Testis (tissue), 2 donors: ENCODE measurements at regions not wholly inside any gene's neighbourhood (a gene's known extent, or its start where the extent isn't known, plus 50 kb on each side); places are given as distances from the start of the nearest gene placed in this dataset.
"Not testable (repeated sequence)": the region's sequence is repeated elsewhere in the genome, so short reads cannot be mapped to it uniquely, and the experiment has no call there.

Experiments
- DNase-seq: peaks from one replicate; pipeline ENCODE4 v3.0.0-alpha.2; 2019
- H3K27ac ChIP-seq, 2 donors: fragments of 200-600 bp; sonication (generic); one replicate each; pipeline ENCODE4 v1.5.1; 2019
- H3K27me3 ChIP-seq: fragments of 200-600 bp; sonication (generic); one replicate; pipeline ENCODE4 v1.5.1; 2019
- H3K36me3 ChIP-seq: fragments of 200-600 bp; sonication (generic); one replicate; pipeline ENCODE4 v1.5.1; 2017; ENCODE audit warnings: low read depth; ENCODE audit errors: missing control alignments
- H3K4me1 ChIP-seq: fragments of 200-600 bp; sonication (generic); one replicate; pipeline ENCODE4 v1.5.1; 2019
- H3K4me3 ChIP-seq, 2 donors: fragments of 200-600 bp; sonication (generic); one replicate each; pipeline ENCODE4 v1.5.1; 2017 to 2019
- H3K9me3 ChIP-seq: fragments of 200-600 bp; sonication (generic); one replicate; pipeline ENCODE4 v1.5.1; 2017
- POLR2A ChIP-seq: fragments of 450-650 bp; IDR thresholded peaks from one replicate; pipeline ENCODE4 v1.6.1; 2017; ENCODE audit warnings: antibody characterized with exemption, mild to moderate bottlenecking, moderate library complexity
- WGBS, 2 donors: methylation state at CpG; one replicate each; pipeline ENCODE4 v1.1.5; 2018; 5-methylcytosine and 5-hydroxymethylcytosine counted together
- intact Hi-C: fragments of 100-400 bp; cut with DNase I; formaldehyde crosslinking; loops from one replicate; pipeline ENCODE4 v1.15.1; 2023; ENCODE audit warnings: low total_unique reads
- TF ChIP-seq, protein P1 (sequence below), 3 experiments: fragments of 450-650 bp in 2 of 3; fragments of 200-600 bp in 1 of 3; sonication (generic) in 1 of 3; IDR thresholded peaks; one replicate each; pipeline ENCODE4 v1.5.1; 2016 to 2019; ENCODE audit warnings: antibody characterized with exemption in 3 of 3, mild to moderate bottlenecking in 2 of 3, moderate library complexity in 1 of 3

DNA sequence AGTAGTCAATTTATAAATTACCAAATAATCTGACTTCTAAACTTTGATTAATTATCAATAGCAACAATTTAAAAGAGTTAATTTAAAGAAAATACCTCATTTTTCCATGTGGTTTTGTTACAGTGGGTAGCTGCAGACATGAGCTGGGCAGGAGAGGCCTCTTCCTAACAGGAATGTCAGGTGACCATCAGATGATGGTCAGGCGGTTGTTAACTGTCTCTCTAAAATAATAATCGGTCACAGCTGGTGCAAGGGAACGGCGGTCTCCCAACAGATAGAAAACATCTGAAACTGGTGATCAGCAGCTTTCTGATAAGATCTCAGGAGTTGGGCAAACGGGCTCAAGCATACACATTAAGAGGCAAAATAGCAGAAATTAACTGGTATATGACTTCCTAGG, 342.7 kb upstream of the CYLC2 start:
- 72 to 89% methylated on average over 5 of the region's 5 CpGs for WGBS, 2 donors
- H3K27me3 ChIP-seq = no peaks in the 10 kb centered on the region
- no peak overlapping the region for H3K4me3 ChIP-seq
- H3K9me3 ChIP-seq = no peaks in the 10 kb centered on the region
- DNase-seq = no peak
- intact Hi-C loops = no loop called here
- H3K36me3 ChIP-seq = no peaks in the 10 kb centered on the region
- no peak for TF ChIP-seq POLR2A
- TF ChIP-seq, protein P1, sequence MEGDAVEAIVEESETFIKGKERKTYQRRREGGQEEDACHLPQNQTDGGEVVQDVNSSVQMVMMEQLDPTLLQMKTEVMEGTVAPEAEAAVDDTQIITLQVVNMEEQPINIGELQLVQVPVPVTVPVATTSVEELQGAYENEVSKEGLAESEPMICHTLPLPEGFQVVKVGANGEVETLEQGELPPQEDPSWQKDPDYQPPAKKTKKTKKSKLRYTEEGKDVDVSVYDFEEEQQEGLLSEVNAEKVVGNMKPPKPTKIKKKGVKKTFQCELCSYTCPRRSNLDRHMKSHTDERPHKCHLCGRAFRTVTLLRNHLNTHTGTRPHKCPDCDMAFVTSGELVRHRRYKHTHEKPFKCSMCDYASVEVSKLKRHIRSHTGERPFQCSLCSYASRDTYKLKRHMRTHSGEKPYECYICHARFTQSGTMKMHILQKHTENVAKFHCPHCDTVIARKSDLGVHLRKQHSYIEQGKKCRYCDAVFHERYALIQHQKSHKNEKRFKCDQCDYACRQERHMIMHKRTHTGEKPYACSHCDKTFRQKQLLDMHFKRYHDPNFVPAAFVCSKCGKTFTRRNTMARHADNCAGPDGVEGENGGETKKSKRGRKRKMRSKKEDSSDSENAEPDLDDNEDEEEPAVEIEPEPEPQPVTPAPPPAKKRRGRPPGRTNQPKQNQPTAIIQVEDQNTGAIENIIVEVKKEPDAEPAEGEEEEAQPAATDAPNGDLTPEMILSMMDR (IDR thresholded peaks at IDR 0.05) = no peak
- no peak overlapping the region for H3K27ac ChIP-seq
- no peaks in the 10 kb centered on the region for H3K4me1 ChIP-seq

DNA sequence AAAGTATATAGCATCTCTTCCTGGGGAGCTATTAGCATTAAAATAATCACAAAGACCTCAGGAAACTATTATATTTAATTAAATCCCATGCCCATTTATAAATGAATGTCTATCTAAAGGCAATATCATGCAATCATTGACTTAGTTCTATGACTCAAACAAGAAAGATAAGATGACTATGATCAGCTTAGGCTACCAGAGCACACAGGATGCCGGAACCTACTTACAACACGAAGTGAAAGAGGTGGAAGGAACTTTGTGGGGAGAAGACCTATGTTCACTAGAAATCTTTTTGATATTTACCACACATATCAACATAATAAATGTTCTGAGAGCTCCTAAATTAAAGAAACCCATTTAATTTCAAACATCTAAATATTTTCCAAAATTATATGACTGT, 344.2 kb upstream of the CYLC2 start:
- no peak for DNase-seq
- no peaks in the 10 kb centered on the region for H3K36me3 ChIP-seq
- no peak overlapping the region for H3K27ac ChIP-seq
- intact Hi-C loops = no loop called here
- no peak overlapping the region for H3K4me3 ChIP-seq
- H3K9me3 ChIP-seq = no peaks in the 10 kb centered on the region
- 95% methylated on average over 2 of the region's 2 CpGs for WGBS, 2 donors
- H3K4me1 ChIP-seq = no peaks in the 10 kb centered on the region
- TF ChIP-seq, protein P1 (IDR thresholded peaks at IDR 0.05) = no peak
- TF ChIP-seq POLR2A = no peak
- H3K27me3 ChIP-seq = no peaks in the 10 kb centered on the region

DNA sequence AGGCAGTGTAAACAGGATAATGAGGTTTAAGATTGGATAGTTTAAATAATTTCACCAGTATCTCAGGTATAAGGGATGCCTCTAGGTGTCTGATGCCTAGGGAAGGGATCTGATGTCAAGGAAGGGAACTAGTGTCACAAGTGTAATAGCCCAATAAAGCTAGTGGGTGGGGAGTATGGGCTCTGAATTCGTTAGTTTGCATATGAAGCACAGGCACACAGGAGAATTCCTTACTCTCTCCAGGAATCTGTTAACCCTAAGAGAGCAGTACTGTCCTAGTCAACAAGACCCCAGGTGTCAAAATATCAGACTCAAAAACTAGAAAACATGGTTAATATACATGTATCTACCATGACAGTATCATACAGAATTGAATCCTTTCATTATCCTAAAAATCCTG, 352.5 kb upstream of the CYLC2 start:
- no peak overlapping the region for H3K27ac ChIP-seq
- H3K27me3 ChIP-seq = no peaks in the 10 kb centered on the region
- WGBS, 2 donors = 56 to 67% methylated on average over 1 of the region's 1 CpG
- intact Hi-C loops = no loop called here
- H3K36me3 ChIP-seq = no peaks in the 10 kb centered on the region
- H3K4me3 ChIP-seq = no peak overlapping the region
- H3K9me3 ChIP-seq = no peaks in the 10 kb centered on the region
- TF ChIP-seq, protein P1 (IDR thresholded peaks at IDR 0.05) = no peak
- no peak for TF ChIP-seq POLR2A
- DNase-seq = no peak
- no peaks in the 10 kb centered on the region for H3K4me1 ChIP-seq

DNA sequence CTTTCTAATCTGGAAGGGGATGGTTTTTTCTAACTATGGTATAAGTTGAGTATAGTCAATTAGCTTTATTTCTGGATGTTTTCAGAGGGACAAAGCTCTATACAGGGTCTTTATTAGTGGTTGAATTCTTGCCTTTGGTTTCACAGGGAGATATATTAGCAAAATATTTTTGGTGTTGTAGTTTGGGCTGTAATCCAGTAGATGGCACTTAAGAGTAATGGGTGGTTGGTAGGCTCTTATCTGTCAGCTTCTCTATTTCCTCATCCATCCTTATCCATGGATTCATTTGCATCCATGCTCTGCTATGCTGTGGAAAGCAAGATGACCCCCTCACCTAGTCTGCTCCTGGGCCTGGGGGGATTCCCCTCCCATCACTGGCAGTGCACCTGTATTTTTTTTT, 363.6 kb upstream of the CYLC2 start:
- no peak for DNase-seq
- no peaks in the 10 kb centered on the region for H3K36me3 ChIP-seq
- H3K4me3 ChIP-seq = no peak overlapping the region
- H3K9me3 ChIP-seq = no peaks in the 10 kb centered on the region
- intact Hi-C loops = no loop called here
- no peaks in the 10 kb centered on the region for H3K4me1 ChIP-seq
- no peaks in the 10 kb centered on the region for H3K27me3 ChIP-seq
- TF ChIP-seq, protein P1 (IDR thresholded peaks at IDR 0.05) = peak in 1 of 3 experiments; percentile 34
- TF ChIP-seq POLR2A = no peak
- no peak overlapping the region for H3K27ac ChIP-seq

DNA sequence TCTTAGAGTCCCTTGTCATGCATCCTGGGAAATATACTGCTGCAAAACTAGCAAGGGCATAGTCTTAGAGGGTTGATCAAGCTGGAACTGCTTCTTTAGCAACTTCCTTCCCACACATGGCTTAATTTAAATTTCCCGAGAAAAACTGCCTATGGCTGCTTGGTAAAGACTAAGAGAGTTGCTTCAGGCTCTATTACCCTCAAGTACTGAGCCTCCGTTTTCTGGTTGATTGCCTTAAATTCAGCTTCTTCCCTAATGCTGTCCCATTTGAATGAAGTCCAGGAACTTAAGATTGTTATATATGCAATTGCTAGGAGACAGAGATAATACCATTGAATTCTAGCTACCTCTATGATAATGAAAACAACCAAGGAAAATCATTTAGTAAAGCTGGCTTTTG, 385.7 kb upstream of the CYLC2 start:
- Histone ChIP-seq H3K4me1 (no peaks in the 10 kb centered on the region), H3K36me3 (no peaks in the 10 kb centered on the region), H3K27me3 (no peaks in the 10 kb centered on the region), H3K4me3 (no peak overlapping the region), H3K9me3 (no peaks in the 10 kb centered on the region), H3K27ac (no peak overlapping the region)
- DNase-seq = no peak
- no peak for TF ChIP-seq POLR2A
- TF ChIP-seq, protein P1 (IDR thresholded peaks at IDR 0.05) = no peak
- 50 to 80% methylated on average over 2 of the region's 2 CpGs for WGBS, 2 donors
- intact Hi-C loops = no loop called here

DNA sequence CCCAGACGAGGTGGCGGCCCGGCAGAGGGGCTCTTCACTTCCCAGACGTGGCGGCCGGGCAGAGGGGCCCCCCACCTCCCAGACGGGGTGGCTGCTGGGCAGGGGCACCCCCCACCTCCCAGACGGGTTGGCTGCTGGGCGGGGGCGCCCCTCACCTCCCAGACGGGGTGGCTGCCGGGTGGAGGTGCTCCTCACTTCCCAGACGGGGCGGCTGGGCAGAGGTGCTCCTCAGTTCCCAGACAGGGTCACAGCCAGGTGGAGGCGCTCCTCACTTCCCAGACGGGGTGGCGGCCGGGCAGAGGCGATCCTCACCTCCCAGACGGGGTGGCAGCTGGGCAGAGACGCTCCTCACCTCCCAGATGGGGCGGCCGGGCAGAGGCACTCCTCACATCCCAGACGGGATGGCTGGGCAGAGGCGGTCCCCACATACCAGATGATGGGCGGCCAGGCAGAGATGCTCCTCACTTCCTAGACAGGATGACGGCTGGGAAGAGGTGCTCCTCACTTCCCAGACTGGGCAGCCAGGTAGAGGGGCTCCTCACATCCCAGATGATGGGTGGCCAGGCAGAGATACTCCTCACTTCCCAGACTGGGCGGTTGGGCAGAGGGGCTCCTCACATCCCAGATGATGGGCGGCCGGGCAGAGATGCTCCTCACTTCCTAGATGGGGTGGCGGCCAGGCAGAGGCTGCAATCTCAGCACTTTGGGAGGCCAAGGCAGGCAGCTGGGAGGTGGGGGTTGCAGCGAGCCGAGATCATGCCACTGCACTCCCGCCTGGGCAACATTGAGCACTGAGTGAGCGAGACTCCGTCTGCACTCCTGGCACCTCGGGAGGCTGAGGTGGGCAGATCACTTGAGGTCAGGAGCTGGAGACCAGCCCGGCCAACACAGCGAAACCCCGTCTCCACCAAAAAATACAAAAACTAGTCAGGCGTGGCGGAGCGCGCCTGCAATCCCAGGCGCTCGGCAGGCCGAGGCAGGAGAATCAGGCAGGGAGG, 391.6 kb upstream of the CYLC2 start:
- H3K27ac ChIP-seq, H3K36me3 ChIP-seq, H3K4me1 ChIP-seq, H3K9me3 ChIP-seq, intact Hi-C loops, DNase-seq, H3K4me3 ChIP-seq, H3K27me3 ChIP-seq: not testable (repeated sequence)
- WGBS, 2 donors = 92 to 93% methylated on average over 29 to 47 of the region's 47 CpGs
